Calu3 (cell line): ENCODE measurements at regions not wholly inside any gene's neighbourhood (a gene's known extent, or its start where the extent isn't known, plus 50 kb on each side); places are given as distances from the start of the nearest gene placed in this dataset.

ENCODE experiments used
- BruUV-seq: library from RNA; stranded (reverse); fragments of 400-500 nt; replicated peaks from 2 replicates; lab custom pipeline; 2021; lab: Mats Ljungman, UMichigan
- CTCF ChIA-PET: fragments of 300-600 bp; sonication (Branson Sonifier 250); formaldehyde crosslinking; loops from one replicate; lab custom pipeline; 2022; ENCODE audit warnings: antibody characterized with exemption; lab: Charles Lee
- DNase-seq: peaks from one replicate; pipeline ENCODE4 v3.0.0; 2022
- H3K27ac Mint-ChIP-seq: one replicate; pipeline ENCODE4 v1.8.0; 2022; ENCODE audit warnings: mixed read lengths; ENCODE audit not compliant: unreplicated experiment
- H3K27me3 Mint-ChIP-seq: one replicate; pipeline ENCODE4 v1.8.0; 2022; ENCODE audit warnings: mixed read lengths; ENCODE audit not compliant: unreplicated experiment
- H3K36me3 Mint-ChIP-seq: one replicate; pipeline ENCODE4 v1.8.0; 2022; ENCODE audit warnings: mild to moderate bottlenecking, moderate library complexity, mixed read lengths; ENCODE audit not compliant: insufficient read depth, unreplicated experiment
- H3K4me1 Mint-ChIP-seq: one replicate; pipeline ENCODE4 v1.8.0; 2022; ENCODE audit warnings: mild to moderate bottlenecking, low read depth, mixed read lengths; ENCODE audit not compliant: unreplicated experiment
- H3K4me3 Mint-ChIP-seq: one replicate; pipeline ENCODE4 v1.8.0; 2022; ENCODE audit warnings: mild to moderate bottlenecking, low read depth, moderate library complexity, mixed read lengths; ENCODE audit not compliant: unreplicated experiment
- H3K9me3 Mint-ChIP-seq: one replicate; pipeline ENCODE4 v1.8.0; 2022; ENCODE audit warnings: low read depth, mixed read lengths; ENCODE audit not compliant: unreplicated experiment
- intact Hi-C: fragments of 100-400 bp; cut with micrococcal nuclease; formaldehyde crosslinking; loops from one replicate; pipeline ENCODE4 v1.10.0; 2022; ENCODE audit not compliant: unreplicated experiment
- TF ChIP-seq, protein P1 (sequence below): fragments of 200-600 bp; IDR thresholded peaks from one replicate; pipeline ENCODE4 v1.8.0; 2022; ENCODE audit warnings: antibody characterized with exemption; ENCODE audit not compliant: unreplicated experiment

DNA sequence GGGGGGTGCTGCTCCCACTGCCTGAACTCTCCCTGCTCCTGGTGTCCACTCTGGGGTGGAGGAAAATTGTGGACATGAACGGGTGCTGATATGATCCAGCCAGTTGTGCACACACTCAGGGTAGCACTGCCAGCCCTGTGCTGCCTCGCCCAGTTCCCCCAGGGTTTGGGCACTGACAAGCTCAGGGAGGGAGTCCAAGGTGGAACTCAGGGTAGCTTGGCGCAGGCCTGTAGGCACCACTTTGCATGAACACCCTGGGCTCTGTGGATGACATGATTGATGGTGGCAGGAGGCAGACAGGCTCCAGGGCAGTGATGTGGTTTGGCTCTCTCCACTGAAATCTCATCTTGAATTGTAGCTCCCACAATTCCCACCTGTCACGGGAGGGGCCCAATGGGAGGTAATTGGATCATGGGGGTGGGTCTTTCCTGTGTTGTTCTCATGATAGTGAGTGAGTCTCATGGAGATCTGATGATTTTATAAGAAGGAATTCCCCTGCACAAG lies 572.0 kb upstream of the PABPC4L start:
- CTCF ChIA-PET = no interaction called here
- H3K27ac Mint-ChIP-seq = no peak overlapping the region

DNA sequence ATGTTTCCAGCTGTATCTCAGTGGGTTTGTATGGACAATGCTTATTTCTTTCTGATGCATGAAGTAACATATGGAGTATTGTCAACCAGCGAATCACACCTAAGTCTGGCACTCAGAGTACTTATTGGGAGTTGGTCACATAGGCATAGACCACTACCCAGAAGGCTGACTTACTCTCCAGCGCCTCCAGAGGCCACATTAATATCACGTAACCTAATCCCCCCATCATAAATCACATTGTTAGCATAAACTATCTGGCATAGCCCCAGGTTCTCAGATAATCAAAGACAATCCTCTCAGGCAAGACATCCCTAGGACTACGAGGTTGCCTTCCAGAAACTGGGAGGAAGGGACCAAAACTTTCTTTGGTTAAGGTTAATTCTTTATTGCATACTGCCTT lies 560.5 kb upstream of the PABPC4L start:
- H3K4me3 Mint-ChIP-seq = no peak overlapping the region
- BruUV-seq = no TSS peak
- no peaks in the 10 kb centered on the region for H3K36me3 Mint-ChIP-seq
- no peaks in the 10 kb centered on the region for H3K27me3 Mint-ChIP-seq
- H3K9me3 Mint-ChIP-seq = no peaks in the 10 kb centered on the region
- H3K4me1 Mint-ChIP-seq = no peaks in the 10 kb centered on the region
- CTCF ChIA-PET = no interaction called here
- intact Hi-C loops = no loop called here
- TF ChIP-seq, protein P1, sequence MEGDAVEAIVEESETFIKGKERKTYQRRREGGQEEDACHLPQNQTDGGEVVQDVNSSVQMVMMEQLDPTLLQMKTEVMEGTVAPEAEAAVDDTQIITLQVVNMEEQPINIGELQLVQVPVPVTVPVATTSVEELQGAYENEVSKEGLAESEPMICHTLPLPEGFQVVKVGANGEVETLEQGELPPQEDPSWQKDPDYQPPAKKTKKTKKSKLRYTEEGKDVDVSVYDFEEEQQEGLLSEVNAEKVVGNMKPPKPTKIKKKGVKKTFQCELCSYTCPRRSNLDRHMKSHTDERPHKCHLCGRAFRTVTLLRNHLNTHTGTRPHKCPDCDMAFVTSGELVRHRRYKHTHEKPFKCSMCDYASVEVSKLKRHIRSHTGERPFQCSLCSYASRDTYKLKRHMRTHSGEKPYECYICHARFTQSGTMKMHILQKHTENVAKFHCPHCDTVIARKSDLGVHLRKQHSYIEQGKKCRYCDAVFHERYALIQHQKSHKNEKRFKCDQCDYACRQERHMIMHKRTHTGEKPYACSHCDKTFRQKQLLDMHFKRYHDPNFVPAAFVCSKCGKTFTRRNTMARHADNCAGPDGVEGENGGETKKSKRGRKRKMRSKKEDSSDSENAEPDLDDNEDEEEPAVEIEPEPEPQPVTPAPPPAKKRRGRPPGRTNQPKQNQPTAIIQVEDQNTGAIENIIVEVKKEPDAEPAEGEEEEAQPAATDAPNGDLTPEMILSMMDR = no peak
- H3K27ac Mint-ChIP-seq = no peak overlapping the region
- no peak for DNase-seq

More for the DNA sequence above, 572.0 kb upstream of the PABPC4L start:
- intact Hi-C loops = no loop called here
- Mint-ChIP-seq H3K4me3 (no peak overlapping the region), H3K9me3 (peaks cover 3% of the 10 kb centered on the region), H3K4me1 (no peaks in the 10 kb centered on the region), H3K27me3 (no peaks in the 10 kb centered on the region), H3K36me3 (no peaks in the 10 kb centered on the region)
- TF ChIP-seq, protein P1 = no peak
- BruUV-seq = no TSS peak
- no peak for DNase-seq

DNA sequence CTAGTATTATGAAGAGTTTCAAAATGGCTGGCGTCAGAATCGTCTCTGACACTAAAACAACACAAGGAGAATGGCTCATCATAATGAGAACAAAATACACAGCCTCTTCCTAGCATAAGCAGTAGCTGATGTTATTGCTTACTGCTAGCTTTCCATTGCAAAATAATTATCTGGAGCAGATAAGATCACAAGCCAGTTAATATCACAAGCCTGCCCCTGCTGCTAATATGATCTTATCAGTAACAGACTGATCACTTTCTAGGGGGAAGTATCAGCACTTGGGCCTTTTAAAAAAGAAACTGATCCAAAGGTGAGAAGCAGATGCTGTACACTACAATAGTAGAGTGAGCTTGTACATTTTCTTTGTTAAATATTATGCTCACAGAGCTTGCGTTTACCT lies 554.8 kb upstream of the PABPC4L start:
- Mint-ChIP-seq H3K9me3 (no peaks in the 10 kb centered on the region), H3K4me3 (no peak overlapping the region), H3K27ac (no peak overlapping the region), H3K27me3 (no peaks in the 10 kb centered on the region), H3K36me3 (no peaks in the 10 kb centered on the region), H3K4me1 (no peaks in the 10 kb centered on the region)
- intact Hi-C loops = no loop called here
- no TSS peak for BruUV-seq
- DNase-seq = no peak
- TF ChIP-seq, protein P1 = no peak
- CTCF ChIA-PET = no interaction called here

DNA sequence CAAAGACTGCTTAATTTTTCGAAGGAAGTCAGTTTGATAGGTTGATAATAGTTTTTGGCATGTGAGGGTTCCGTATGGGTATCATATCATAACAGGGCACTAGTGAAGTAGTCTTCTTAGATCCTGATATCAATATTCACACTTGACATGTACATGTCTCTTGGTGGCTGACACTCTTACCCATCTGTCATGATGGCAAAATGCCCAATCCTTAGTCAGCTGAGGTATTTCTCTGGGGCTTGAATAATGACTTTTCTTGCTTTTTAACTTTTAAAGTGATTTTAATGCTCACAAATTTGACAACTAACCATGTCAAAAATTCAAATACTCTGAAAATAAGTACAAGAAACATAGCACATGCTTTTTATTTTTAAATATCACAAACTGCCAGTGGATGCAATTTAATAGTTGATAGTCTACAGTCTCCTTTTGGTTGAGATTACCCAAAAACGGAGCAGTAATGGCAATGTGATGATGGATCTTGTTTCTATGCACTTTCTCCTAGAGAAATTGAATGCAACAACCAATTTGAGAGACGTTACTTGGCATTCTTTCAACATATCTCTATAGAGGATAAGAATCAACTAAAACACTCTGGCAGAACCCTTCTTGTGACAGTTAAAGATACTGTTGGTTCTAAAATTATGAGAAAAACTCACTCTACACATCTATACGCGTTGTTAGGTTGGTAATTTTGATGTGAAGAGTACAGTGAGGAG lies 552.9 kb upstream of the PABPC4L start:
- TF ChIP-seq, protein P1 = no peak
- DNase-seq = no peak
- Mint-ChIP-seq H3K27me3 (no peaks in the 10 kb centered on the region), H3K4me3 (no peak overlapping the region), H3K27ac (no peak overlapping the region), H3K9me3 (no peaks in the 10 kb centered on the region), H3K36me3 (no peaks in the 10 kb centered on the region), H3K4me1 (no peaks in the 10 kb centered on the region)
- BruUV-seq = no TSS peak
- CTCF ChIA-PET = no interaction called here
- intact Hi-C loops = no loop called here
